Activated T-cell treated with anti-CD3 and anti-CD28 coated beads for 4 hours (primary cell): ENCODE measurements at regions not wholly inside any gene's neighbourhood (a gene's known extent, or its start where the extent isn't known, plus 50 kb on each side); places are given as distances from the start of the nearest gene placed in this dataset.
"Not testable (repeated sequence)": the region's sequence is repeated elsewhere in the genome, so short reads cannot be mapped to it uniquely, and the experiment has no call there.

Experiments used
- DNase-seq: peaks from one replicate; pipeline ENCODE4 v3.0.0-alpha.2; 2020

- peak; percentile 35 for DNase-seq
These were observed 51.2 kb upstream of the CARD11 start for GRCh38 chr7:3094701-3095445.

GRCh38 chr7:3097734-3098133 is 54.1 kb upstream of the CARD11 start:
- DNase-seq: no peak

- DNase-seq: no peak
These were observed 58.5 kb upstream of the CARD11 start for GRCh38 chr7:3102159-3102558.

GRCh38 chr7:3103614-3104398 is 60.1 kb upstream of the CARD11 start:
- DNase-seq: no peak

- no peak for DNase-seq
These were observed 62.2 kb upstream of the CARD11 start for GRCh38 chr7:3105856-3106255.

GRCh38 chr7:3106361-3106826 is 62.7 kb upstream of the CARD11 start:
- no peak for DNase-seq

GRCh38 chr7:3107228-3107763 is 63.6 kb upstream of the CARD11 start:
- no peak for DNase-seq

- no peak for DNase-seq
These were observed 64.4 kb upstream of the CARD11 start for GRCh38 chr7:3107889-3108570.

- DNase-seq: no peak
These were observed 65.7 kb upstream of the CARD11 start for GRCh38 chr7:3109311-3109915.

GRCh38 chr7:3112479-3113134 is 68.9 kb upstream of the CARD11 start:
- DNase-seq: no peak

GRCh38 chr7:3114917-3115316 is 71.2 kb upstream of the CARD11 start:
- no peak for DNase-seq

- DNase-seq: no peak
These were observed 73.4 kb upstream of the CARD11 start for GRCh38 chr7:3117081-3117480.

GRCh38 chr7:3117488-3118231 is 74.0 kb upstream of the CARD11 start:
- no peak for DNase-seq

GRCh38 chr7:3119352-3119927 is 75.8 kb upstream of the CARD11 start:
- not testable (repeated sequence) for DNase-seq

GRCh38 chr7:3119963-3120362 is 76.3 kb upstream of the CARD11 start:
- DNase-seq: no peak

GRCh38 chr7:3120513-3120912 is 76.8 kb upstream of the CARD11 start:
- no peak for DNase-seq

- DNase-seq: no peak
These were observed 85.3 kb upstream of the CARD11 start for GRCh38 chr7:3128857-3129490.

GRCh38 chr7:3133811-3134385 is 90.2 kb upstream of the CARD11 start:
- DNase-seq: no peak

GRCh38 chr7:3134745-3135144 is 91.1 kb upstream of the CARD11 start:
- no peak for DNase-seq

- DNase-seq: no peak
These were observed 92.0 kb upstream of the CARD11 start for GRCh38 chr7:3135626-3136025.
